ENCODE measurements at regions not wholly inside any gene's neighbourhood (a gene's known extent, or its start where the extent isn't known, plus 50 kb on each side); places are given as distances from the start of the nearest gene placed in this dataset.
A peak's percentile ranks its signal among the peaks of the same experiment; 100 is the strongest.
"Not testable (repeated sequence)": the region's sequence is repeated elsewhere in the genome, so short reads cannot be mapped to it uniquely, and the experiment has no call there.

GRCh38 chr5:96124589-96124988, 162.9 kb upstream of the ELL2 start:
- DNase-seq, result no peak

GRCh38 chr5:96123418-96123817, 161.8 kb upstream of the ELL2 start:
- no peak for DNase-seq

- DNase-seq, result no peak
Measured at GRCh38 chr5:96121364-96121763, 159.7 kb upstream of the ELL2 start.

GRCh38 chr5:96120120-96120519, 158.5 kb upstream of the ELL2 start:
- no peak for DNase-seq

GRCh38 chr5:96117771-96118651, 156.4 kb upstream of the ELL2 start:
- peak; percentile 21 for DNase-seq

- DNase-seq, result no peak
Measured at GRCh38 chr5:96115147-96115807, 153.6 kb upstream of the ELL2 start.

- DNase-seq, result peak; percentile 22
Measured at GRCh38 chr5:96114736-96115135, 153.1 kb upstream of the ELL2 start.

- no peak for DNase-seq
Measured at GRCh38 chr5:96113170-96113939, 151.7 kb upstream of the ELL2 start.

- no peak for DNase-seq
Measured at GRCh38 chr5:96112703-96113102, 151.1 kb upstream of the ELL2 start.

GRCh38 chr5:96112123-96112670, 150.5 kb upstream of the ELL2 start:
- no peak for DNase-seq

- DNase-seq, result no peak
Measured at GRCh38 chr5:96111080-96111756, 149.6 kb upstream of the ELL2 start.

GRCh38 chr5:96110300-96110699, 148.6 kb upstream of the ELL2 start:
- DNase-seq, result no peak

GRCh38 chr5:96108629-96109028, 147.0 kb upstream of the ELL2 start:
- not testable (repeated sequence) for DNase-seq

- DNase-seq, result not testable (repeated sequence)
Measured at GRCh38 chr5:96103829-96104228, 142.2 kb upstream of the ELL2 start.

GRCh38 chr5:96101358-96102089, 139.9 kb upstream of the ELL2 start:
- no peak for DNase-seq

GRCh38 chr5:96097488-96097887, 135.8 kb upstream of the ELL2 start:
- not testable (repeated sequence) for DNase-seq

GRCh38 chr5:96096724-96097123, 135.1 kb upstream of the ELL2 start:
- DNase-seq, result no peak

GRCh38 chr5:96094904-96095303, 133.3 kb upstream of the ELL2 start:
- no peak for DNase-seq

GRCh38 chr5:96093890-96094381, 132.3 kb upstream of the ELL2 start:
- no peak for DNase-seq

GRCh38 chr5:96093340-96093739, 131.7 kb upstream of the ELL2 start:
- DNase-seq, result no peak

- DNase-seq, result no peak
Measured at GRCh38 chr5:96091874-96092273, 130.2 kb upstream of the ELL2 start.

GRCh38 chr5:96090215-96090614, 128.6 kb upstream of the ELL2 start:
- DNase-seq, result no peak

Data from inflammatory macrophage treated with lipopolysaccharide for 4 hours (primary cell).